SU-DHL-6 (cell line): ENCODE measurements at regions not wholly inside any gene's neighbourhood (a gene's known extent, or its start where the extent isn't known, plus 50 kb on each side); places are given as distances from the start of the nearest gene placed in this dataset.

Experiments used
- H2AFZ ChIP-seq: fragments of 200-600 bp; sonication (generic); 2 replicates; pipeline ENCODE4 v1.6.1; 2014; ENCODE audit warnings: low read depth, mild to moderate bottlenecking, moderate library complexity, mixed read lengths, antibody characterized with exemption, low read length; ENCODE audit not compliant: severe bottlenecking
- H3F3A ChIP-seq: fragments of 200-600 bp; shearing (Covaris generic); 2 replicates; pipeline ENCODE4 v1.6.0; 2016; ENCODE audit warnings: antibody characterized with exemption, mild to moderate bottlenecking; ENCODE audit not compliant: insufficient read depth
- H3K27ac ChIP-seq: fragments of 200-600 bp; sonication (generic); 2 replicates; pipeline ENCODE4 v1.5.1; 2016; ENCODE audit warnings: low read depth, mild to moderate bottlenecking, low read length, moderate library complexity, mixed read lengths
- H3K27me3 ChIP-seq: fragments of 200-600 bp; sonication (generic), shearing (Covaris generic); 2 replicates; pipeline ENCODE4 v1.6.0; 2014; ENCODE audit warnings: mild to moderate bottlenecking, low read length
- H3K36me3 ChIP-seq: fragments of 200-600 bp; sonication (generic); 2 replicates; pipeline ENCODE4 v1.6.1; 2014; ENCODE audit warnings: mild to moderate bottlenecking, low read length, mixed read lengths
- H3K4me2 ChIP-seq: fragments of 300-600, 200-600 bp; shearing (Covaris generic), sonication (generic); 2 replicates; pipeline ENCODE4 v1.6.0; 2014; ENCODE audit warnings: low read length, low read depth, mild to moderate bottlenecking; ENCODE audit not compliant: poor library complexity, severe bottlenecking
- H3K4me3 ChIP-seq: fragments of 200-600 bp; sonication (generic); 2 replicates; pipeline ENCODE4 v1.5.1; 2014; ENCODE audit warnings: antibody characterized with exemption, low read length, mild to moderate bottlenecking, mixed read lengths; ENCODE audit not compliant: insufficient read depth, poor library complexity, severe bottlenecking
- H3K79me2 ChIP-seq: fragments of 200-600 bp; sonication (generic); 2 replicates; pipeline ENCODE4 v1.6.1; 2014; ENCODE audit warnings: mild to moderate bottlenecking, low read length, moderate library complexity; ENCODE audit not compliant: insufficient read depth
- H3K9ac ChIP-seq: fragments of 200-600 bp; sonication (generic); 2 replicates; pipeline ENCODE4 v1.7.0; 2014; ENCODE audit warnings: mild to moderate bottlenecking, low read length
- H3K9me2 ChIP-seq: fragments of 200-600 bp; sonication (generic); replicated peaks from 2 replicates; pipeline ENCODE4 v1.6.1; 2014; ENCODE audit warnings: low read length; ENCODE audit not compliant: insufficient read depth
- H3K9me3 ChIP-seq: fragments of 200-600 bp; sonication (generic); 2 replicates; pipeline ENCODE4 v1.6.1; 2014; ENCODE audit warnings: low read length, mixed read lengths; ENCODE audit not compliant: insufficient read depth
- H4K20me1 ChIP-seq: fragments of 200-600 bp; sonication (generic); 2 replicates; pipeline ENCODE4 v1.6.1; 2014; ENCODE audit warnings: low read depth, mild to moderate bottlenecking, antibody characterized with exemption, low read length, moderate library complexity, mixed read lengths
- CTCF ChIP-seq: fragments of 200-600 bp; sonication (generic); IDR thresholded peaks from one replicate; pipeline ENCODE4 v1.5.1; 2017; ENCODE audit warnings: antibody characterized with exemption, mild to moderate bottlenecking, low read length, moderate library complexity; ENCODE audit not compliant: insufficient read depth, poor library complexity, severe bottlenecking
- EZH2phosphoT487 ChIP-seq: fragments of 200-600 bp; sonication (generic), shearing (Covaris generic); conservative IDR thresholded peaks from 2 replicates; pipeline ENCODE4 v1.6.1; 2018; ENCODE audit warnings: mild to moderate bottlenecking, antibody characterized with exemption, low read length, moderate library complexity, mixed read lengths

- Histone ChIP-seq H3K79me2 (no peaks in the 10 kb centered on the region), H3K4me3 (no peak overlapping the region), H3K9me2 (no peaks in the 10 kb centered on the region), H3K9me3 (no peaks in the 10 kb centered on the region), H3K27me3 (no peaks in the 10 kb centered on the region), H3K36me3 (no peaks in the 10 kb centered on the region), H2AFZ (no peak overlapping the region), H4K20me1 (no peaks in the 10 kb centered on the region), H3K4me2 (no peak overlapping the region), H3K27ac (no peak overlapping the region), H3F3A (no peaks in the 10 kb centered on the region), H3K9ac (no peak overlapping the region)
- no peak for TF ChIP-seq CTCF
- TF ChIP-seq EZH2phosphoT487 = no peak
Observed at GRCh38 chr4:27518876-27519275, 658.2 kb downstream of the STIM2 start.

- H3K27ac ChIP-seq = no peak overlapping the region
- TF ChIP-seq EZH2phosphoT487 (no peak), CTCF (no peak)
- H3K4me2 ChIP-seq = no peak overlapping the region
- no peaks in the 10 kb centered on the region for H3K9me3 ChIP-seq
- H3K36me3 ChIP-seq = no peaks in the 10 kb centered on the region
- no peaks in the 10 kb centered on the region for H3K79me2 ChIP-seq
- H3K27me3 ChIP-seq = no peaks in the 10 kb centered on the region
- no peaks in the 10 kb centered on the region for H3F3A ChIP-seq
- H2AFZ ChIP-seq = no peak overlapping the region
- no peaks in the 10 kb centered on the region for H4K20me1 ChIP-seq
- H3K9me2 ChIP-seq = no peaks in the 10 kb centered on the region
- H3K9ac ChIP-seq = no peak overlapping the region
- no peak overlapping the region for H3K4me3 ChIP-seq
Observed at GRCh38 chr4:27524224-27524623, 663.6 kb downstream of the STIM2 start.

GRCh38 chr4:27534488-27534887, 673.8 kb downstream of the STIM2 start:
- H3K27me3 ChIP-seq = no peaks in the 10 kb centered on the region

More at GRCh38 chr4:27534488-27534887, 673.8 kb downstream of the STIM2 start:
- Histone ChIP-seq H3F3A (no peaks in the 10 kb centered on the region), H3K27ac (no peak overlapping the region), H3K79me2 (no peaks in the 10 kb centered on the region), H3K9me3 (no peaks in the 10 kb centered on the region), H3K9me2 (no peaks in the 10 kb centered on the region), H3K4me2 (no peak overlapping the region), H3K4me3 (no peak overlapping the region), H3K36me3 (no peaks in the 10 kb centered on the region), H4K20me1 (no peaks in the 10 kb centered on the region), H2AFZ (no peak overlapping the region), H3K9ac (no peak overlapping the region)
- TF ChIP-seq EZH2phosphoT487 = no peak
- no peak for TF ChIP-seq CTCF
